Activated CD4-positive, alpha-beta T cell treated with anti-CD3 and anti-CD28 coated beads, Interleukin-2, amount 10 ng/mL, durations not matched to agents 24 days and 14 days (primary cell): ENCODE measurements at regions not wholly inside any gene's neighbourhood (a gene's known extent, or its start where the extent isn't known, plus 50 kb on each side); places are given as distances from the start of the nearest gene placed in this dataset.
"Not testable (repeated sequence)": the region's sequence is repeated elsewhere in the genome, so short reads cannot be mapped to it uniquely, and the experiment has no call there.

Experiments
- DNase-seq: peaks from one replicate; pipeline ENCODE4 v3.0.0; 2022
- H3K27ac Mint-ChIP-seq: one replicate; pipeline ENCODE4 v1.8.0; 2022; ENCODE audit warnings: mild to moderate bottlenecking, mixed read lengths
- H3K27me3 Mint-ChIP-seq: one replicate; pipeline ENCODE4 v1.8.0; 2022; ENCODE audit warnings: mixed read lengths
- H3K36me3 Mint-ChIP-seq: one replicate; pipeline ENCODE4 v1.8.0; 2022; ENCODE audit warnings: low read depth, mild to moderate bottlenecking, mixed read lengths
- H3K4me1 Mint-ChIP-seq: one replicate; pipeline ENCODE4 v1.8.0; 2021; ENCODE audit warnings: mixed read lengths
- H3K4me3 Mint-ChIP-seq: one replicate; pipeline ENCODE4 v1.8.0; 2022; ENCODE audit warnings: mild to moderate bottlenecking, moderate library complexity, mixed read lengths
- H3K9me3 Mint-ChIP-seq: one replicate; pipeline ENCODE4 v1.8.0; 2021; ENCODE audit warnings: mixed read lengths
- intact Hi-C: fragments of 100-400 bp; cut with micrococcal nuclease; formaldehyde crosslinking; loops from one replicate; pipeline ENCODE4 v1.15.1; 2023

- H3K36me3 Mint-ChIP-seq = no peaks in the 10 kb centered on the region
- H3K4me3 Mint-ChIP-seq = no peak overlapping the region
- peaks cover 8% of the 10 kb centered on the region for H3K9me3 Mint-ChIP-seq
- H3K27ac Mint-ChIP-seq = no peak overlapping the region
- H3K27me3 Mint-ChIP-seq = no peaks in the 10 kb centered on the region
- no peak for DNase-seq
- H3K4me1 Mint-ChIP-seq = no peaks in the 10 kb centered on the region
- intact Hi-C loops = no loop called here
Measured at GRCh38 chr14:40074169-40074568, 641.9 kb upstream of the FBXO33 start.

GRCh38 chr14:40072175-40072574 is 639.9 kb upstream of the FBXO33 start:
- no peaks in the 10 kb centered on the region for H3K27me3 Mint-ChIP-seq
- no peak overlapping the region for H3K27ac Mint-ChIP-seq
- no peaks in the 10 kb centered on the region for H3K4me1 Mint-ChIP-seq
- H3K4me3 Mint-ChIP-seq = no peak overlapping the region
- no peaks in the 10 kb centered on the region for H3K36me3 Mint-ChIP-seq
- no peak for DNase-seq
- intact Hi-C loops = no loop called here
- peaks cover 8% of the 10 kb centered on the region for H3K9me3 Mint-ChIP-seq

GRCh38 chr14:40058901-40059897 is 627.0 kb upstream of the FBXO33 start:
- Mint-ChIP-seq H3K9me3 (no peaks in the 10 kb centered on the region), H3K27me3 (no peaks in the 10 kb centered on the region), H3K27ac (no peak overlapping the region), H3K4me1 (no peaks in the 10 kb centered on the region), H3K36me3 (no peaks in the 10 kb centered on the region), H3K4me3 (no peak overlapping the region)
- no peak for DNase-seq
- intact Hi-C loops = no loop called here

GRCh38 chr14:40053416-40053815 is 621.2 kb upstream of the FBXO33 start:
- H3K4me1 Mint-ChIP-seq = no peaks in the 10 kb centered on the region
- no peak overlapping the region for H3K4me3 Mint-ChIP-seq
- H3K27ac Mint-ChIP-seq = no peak overlapping the region
- H3K27me3 Mint-ChIP-seq = no peaks in the 10 kb centered on the region
- no peaks in the 10 kb centered on the region for H3K9me3 Mint-ChIP-seq
- no peaks in the 10 kb centered on the region for H3K36me3 Mint-ChIP-seq
- intact Hi-C loops = no loop called here
- no peak for DNase-seq

GRCh38 chr14:40028991-40029390 is 596.8 kb upstream of the FBXO33 start:
- no peaks in the 10 kb centered on the region for H3K4me1 Mint-ChIP-seq
- no peak overlapping the region for H3K4me3 Mint-ChIP-seq
- no peak overlapping the region for H3K27ac Mint-ChIP-seq
- no peaks in the 10 kb centered on the region for H3K9me3 Mint-ChIP-seq
- intact Hi-C loops = no loop called here
- H3K36me3 Mint-ChIP-seq = no peaks in the 10 kb centered on the region
- DNase-seq = no peak
- H3K27me3 Mint-ChIP-seq = no peaks in the 10 kb centered on the region

GRCh38 chr14:40025101-40025500 is 592.9 kb upstream of the FBXO33 start:
- no peaks in the 10 kb centered on the region for H3K36me3 Mint-ChIP-seq
- peaks cover 3% of the 10 kb centered on the region for H3K9me3 Mint-ChIP-seq
- no peak for DNase-seq
- H3K27ac Mint-ChIP-seq = no peak overlapping the region
- H3K27me3 Mint-ChIP-seq = no peaks in the 10 kb centered on the region
- H3K4me1 Mint-ChIP-seq = no peaks in the 10 kb centered on the region
- H3K4me3 Mint-ChIP-seq = no peak overlapping the region
- intact Hi-C loops = no loop called here

GRCh38 chr14:40010961-40011360 is 578.7 kb upstream of the FBXO33 start:
- no peak overlapping the region for H3K27ac Mint-ChIP-seq
- intact Hi-C loops = no loop called here
- no peaks in the 10 kb centered on the region for H3K36me3 Mint-ChIP-seq
- H3K4me1 Mint-ChIP-seq = no peaks in the 10 kb centered on the region
- peaks cover 4% of the 10 kb centered on the region for H3K9me3 Mint-ChIP-seq
- no peak for DNase-seq
- H3K27me3 Mint-ChIP-seq = no peaks in the 10 kb centered on the region
- H3K4me3 Mint-ChIP-seq = no peak overlapping the region

- intact Hi-C loops = no loop called here
- H3K36me3 Mint-ChIP-seq = no peaks in the 10 kb centered on the region
- DNase-seq = no peak
- H3K4me3 Mint-ChIP-seq = no peak overlapping the region
- H3K27ac Mint-ChIP-seq = no peak overlapping the region
- H3K27me3 Mint-ChIP-seq = no peaks in the 10 kb centered on the region
- no peaks in the 10 kb centered on the region for H3K4me1 Mint-ChIP-seq
- H3K9me3 Mint-ChIP-seq = peaks cover 4% of the 10 kb centered on the region
Measured at GRCh38 chr14:40009771-40010170, 577.5 kb upstream of the FBXO33 start.

GRCh38 chr14:40008345-40008744 is 576.1 kb upstream of the FBXO33 start:
- H3K36me3 Mint-ChIP-seq, DNase-seq, H3K4me1 Mint-ChIP-seq, intact Hi-C loops, H3K4me3 Mint-ChIP-seq, H3K27me3 Mint-ChIP-seq, H3K27ac Mint-ChIP-seq, H3K9me3 Mint-ChIP-seq: not testable (repeated sequence)

GRCh38 chr14:40004871-40005500 is 572.8 kb upstream of the FBXO33 start:
- Mint-ChIP-seq H3K27ac (no peak overlapping the region), H3K36me3 (no peaks in the 10 kb centered on the region), H3K27me3 (no peaks in the 10 kb centered on the region), H3K4me3 (no peak overlapping the region), H3K4me1 (no peaks in the 10 kb centered on the region), H3K9me3 (no peaks in the 10 kb centered on the region)
- no peak for DNase-seq
- intact Hi-C loops = no loop called here

GRCh38 chr14:40003773-40004172 is 571.5 kb upstream of the FBXO33 start:
- intact Hi-C loops = no loop called here
- Mint-ChIP-seq H3K36me3 (no peaks in the 10 kb centered on the region), H3K4me1 (no peaks in the 10 kb centered on the region), H3K27me3 (no peaks in the 10 kb centered on the region), H3K4me3 (no peak overlapping the region), H3K9me3 (no peaks in the 10 kb centered on the region), H3K27ac (no peak overlapping the region)
- DNase-seq = no peak

GRCh38 chr14:39998854-39999253 is 566.6 kb upstream of the FBXO33 start:
- Mint-ChIP-seq H3K4me1 (no peaks in the 10 kb centered on the region), H3K36me3 (no peaks in the 10 kb centered on the region), H3K9me3 (no peaks in the 10 kb centered on the region), H3K27ac (no peak overlapping the region), H3K4me3 (no peak overlapping the region), H3K27me3 (no peaks in the 10 kb centered on the region)
- intact Hi-C loops = no loop called here
- no peak for DNase-seq

GRCh38 chr14:39998114-39998513 is 565.9 kb upstream of the FBXO33 start:
- no peaks in the 10 kb centered on the region for H3K9me3 Mint-ChIP-seq
- no peak overlapping the region for H3K27ac Mint-ChIP-seq
- H3K4me1 Mint-ChIP-seq = no peaks in the 10 kb centered on the region
- H3K4me3 Mint-ChIP-seq = no peak overlapping the region
- H3K27me3 Mint-ChIP-seq = no peaks in the 10 kb centered on the region
- intact Hi-C loops = no loop called here
- DNase-seq = no peak
- no peaks in the 10 kb centered on the region for H3K36me3 Mint-ChIP-seq

GRCh38 chr14:39991041-39991440 is 558.8 kb upstream of the FBXO33 start:
- intact Hi-C loops = no loop called here

More at GRCh38 chr14:39991041-39991440, 558.8 kb upstream of the FBXO33 start:
- no peaks in the 10 kb centered on the region for H3K36me3 Mint-ChIP-seq
- H3K4me3 Mint-ChIP-seq = no peak overlapping the region
- H3K27me3 Mint-ChIP-seq = no peaks in the 10 kb centered on the region
- DNase-seq = no peak
- H3K9me3 Mint-ChIP-seq = no peaks in the 10 kb centered on the region
- no peak overlapping the region for H3K27ac Mint-ChIP-seq
- no peaks in the 10 kb centered on the region for H3K4me1 Mint-ChIP-seq
